IMR-90 (cell line): ENCODE measurements at regions not wholly inside any gene's neighbourhood (a gene's known extent, or its start where the extent isn't known, plus 50 kb on each side); places are given as distances from the start of the nearest gene placed in this dataset.

ENCODE experiments used
- BHLHE40 ChIP-seq: fragments of 150-350 bp; IDR thresholded peaks from 2 replicates; pipeline ENCODE4 v1.6.1; 2016; ENCODE audit warnings: mild to moderate bottlenecking, low read depth, low read length
- CHD1 ChIP-seq: IDR thresholded peaks from 2 replicates; pipeline ENCODE4 v1.6.1; 2012; ENCODE audit warnings: low read depth, low read length, improper control_type of control experiment
- CTCF ChIP-seq: conservative IDR thresholded peaks from 2 replicates; pipeline ENCODE4 v1.5.1; 2012; ENCODE audit warnings: mild to moderate bottlenecking, low read depth, low read length, improper control_type of control experiment
- ELK1 ChIP-seq: fragments of 150-350 bp; IDR thresholded peaks from 2 replicates; pipeline ENCODE4 v1.6.1; 2016; ENCODE audit warnings: low read depth, mild to moderate bottlenecking, low read length, moderate library complexity, borderline replicate concordance
- FOS ChIP-seq: fragments of 150-350 bp; IDR thresholded peaks from 2 replicates; pipeline ENCODE4 v1.6.1; 2016; ENCODE audit warnings: low read depth, low read length
- MAFK ChIP-seq: IDR thresholded peaks from 2 replicates; pipeline ENCODE4 v1.6.1; 2012; ENCODE audit warnings: low read depth, low read length, improper control_type of control experiment
- MXI1 ChIP-seq: IDR thresholded peaks from 2 replicates; pipeline ENCODE4 v1.6.1; 2012; ENCODE audit warnings: low read depth, mild to moderate bottlenecking, low read length, moderate library complexity, borderline replicate concordance
- POLR2A ChIP-seq: IDR thresholded peaks from 2 replicates; pipeline ENCODE4 v1.6.1; 2012; ENCODE audit warnings: mild to moderate bottlenecking, low read depth, low read length
- RAD21 ChIP-seq: IDR thresholded peaks from 2 replicates; pipeline ENCODE4 v1.6.1; 2012; ENCODE audit warnings: low read length, improper control_type of control experiment
- RCOR1 ChIP-seq: IDR thresholded peaks from 2 replicates; pipeline ENCODE4 v1.6.1; 2012; ENCODE audit warnings: mild to moderate bottlenecking, low read length, improper control_type of control experiment; ENCODE audit not compliant: insufficient replicate concordance
- RFX5 ChIP-seq: IDR thresholded peaks from 2 replicates; pipeline ENCODE4 v1.8.0; 2012; ENCODE audit warnings: low read depth, mild to moderate bottlenecking, low read length, moderate library complexity
- USF2 ChIP-seq: fragments of 150-350 bp; IDR thresholded peaks from 2 replicates; pipeline ENCODE4 v1.6.1; 2017; ENCODE audit warnings: mild to moderate bottlenecking, antibody characterized with exemption, low read length, low read depth

GRCh38 chr6:149139782-149140136 lies 177.8 kb upstream of the TAB2 start:
- TF ChIP-seq CTCF (no peak), POLR2A (no peak), RAD21 (no peak), CHD1 (no peak), USF2 (no peak), RFX5 (no peak), FOS (no peak), ELK1 (no peak), RCOR1 (no peak), BHLHE40 (no peak), MXI1 (no peak), MAFK (no peak)
